ENCODE measurements at regions not wholly inside any gene's neighbourhood (a gene's known extent, or its start where the extent isn't known, plus 50 kb on each side); places are given as distances from the start of the nearest gene placed in this dataset.

- FAIRE-seq (no peak), DNase-seq (ENCODE audit: low read depth, low spot score) (no peak)
- Histone ChIP-seq H3K9me3 (replicated peaks; ENCODE audit: control insufficient read depth, insufficient read depth, low read length) (peaks cover 2% of the 10 kb centered on the region), H3K4me1 (ENCODE audit: control insufficient read depth, extremely low read depth, insufficient read depth, low read length) (no peaks in the 10 kb centered on the region), H3K9ac (replicated peaks; ENCODE audit: extremely low read depth, insufficient read depth, low read length) (no peak overlapping the region), H3K27me3 (ENCODE audit: control insufficient read depth in 2 of 2, insufficient read depth in 2 of 2, low read length in 2 of 2) (no peaks in the 10 kb centered on the region), H3K36me3 (ENCODE audit: control insufficient read depth in 2 of 2, extremely low read depth in 1 of 2, insufficient read depth in 2 of 2, low read length in 2 of 2) (no peaks in the 10 kb centered on the region), H3K4me3 (replicated peaks in 1 of 3; ENCODE audit: insufficient read depth in 1 of 3, low read depth in 1 of 3, low read length in 3 of 3) (no peak overlapping the region), H3K27ac (ENCODE audit: insufficient read depth, low read depth, low read length) (no peak overlapping the region), H2AFZ (ENCODE audit: low read depth, low read length) (no peak overlapping the region), H4K20me1 (replicated peaks; ENCODE audit: control insufficient read depth, extremely low read depth, insufficient read depth, low read length) (no peaks in the 10 kb centered on the region), H3K9me1 (replicated peaks; ENCODE audit: control insufficient read depth, extremely low read depth, insufficient read depth, low read length) (no peaks in the 10 kb centered on the region), H3K4me2 (ENCODE audit: insufficient read depth, low read length) (no peak overlapping the region), H3K79me2 (ENCODE audit: control insufficient read depth, insufficient read depth, low read length) (no peaks in the 10 kb centered on the region)
- intact Hi-C loops (cut with micrococcal nuclease) (no loop called here), dilution Hi-C loops (cut with MboI; ENCODE audit: extremely low pct_ligation_motif_present, low sequenced_read_pairs) (no loop called here)
- no TSS peak for BruUV-seq (replicated peaks)
- ChIA-PET CTCF (interaction anchor here (1.3 kb wide), 1 partner anchor 9 kb away, joined by 3 read pairs; no protein-coding TSS in a partner anchor), POLR2A (no interaction called here)
- TF ChIP-seq POLR2AphosphoS5 (IDR thresholded peaks at IDR 0.05; ENCODE audit: insufficient read depth, low read depth, low read length) (no peak), MYC (IDR thresholded peaks at IDR 0.05; ENCODE audit: low read depth, low read length) (no peak), JUN (IDR thresholded peaks at IDR 0.05; ENCODE audit: borderline replicate concordance, insufficient read depth, insufficient read length, low read depth) (no peak), POLR2A (IDR thresholded peaks at IDR 0.05; ENCODE audit: low read depth, low read length) (no peak), FOS (IDR thresholded peaks at IDR 0.05; ENCODE audit: borderline replicate concordance, insufficient read depth, low read length) (no peak), MAX (IDR thresholded peaks at IDR 0.05; ENCODE audit: insufficient read depth, insufficient read length) (no peak), CTCF (IDR thresholded peaks at IDR 0.05; ENCODE audit: extremely low read depth in 1 of 2, insufficient read depth in 1 of 2, low read depth in 1 of 2, low read length in 2 of 2) (no peak), EZH2 (IDR thresholded peaks at IDR 0.05; ENCODE audit: borderline replicate concordance, low read depth, low read length, severe bottlenecking) (no peak), GATA2 (IDR thresholded peaks at IDR 0.05; ENCODE audit: insufficient read depth, insufficient read length, low read depth, low read length) (no peak)
These were observed 183.1 kb upstream of the C9orf72 start for GRCh38 chr9:27756418-27756817.
